HG03460 (cell line): ENCODE measurements at regions not wholly inside any gene's neighbourhood (a gene's known extent, or its start where the extent isn't known, plus 50 kb on each side); places are given as distances from the start of the nearest gene placed in this dataset.
A peak's percentile ranks its signal among the peaks of the same experiment; 100 is the strongest.

Experiments used
- ATAC-seq: cut with Tn5 transposase; IDR thresholded peaks from one replicate; pipeline ENCODE4 v1.9.1; 2021; ENCODE audit not compliant: unreplicated experiment

DNA sequence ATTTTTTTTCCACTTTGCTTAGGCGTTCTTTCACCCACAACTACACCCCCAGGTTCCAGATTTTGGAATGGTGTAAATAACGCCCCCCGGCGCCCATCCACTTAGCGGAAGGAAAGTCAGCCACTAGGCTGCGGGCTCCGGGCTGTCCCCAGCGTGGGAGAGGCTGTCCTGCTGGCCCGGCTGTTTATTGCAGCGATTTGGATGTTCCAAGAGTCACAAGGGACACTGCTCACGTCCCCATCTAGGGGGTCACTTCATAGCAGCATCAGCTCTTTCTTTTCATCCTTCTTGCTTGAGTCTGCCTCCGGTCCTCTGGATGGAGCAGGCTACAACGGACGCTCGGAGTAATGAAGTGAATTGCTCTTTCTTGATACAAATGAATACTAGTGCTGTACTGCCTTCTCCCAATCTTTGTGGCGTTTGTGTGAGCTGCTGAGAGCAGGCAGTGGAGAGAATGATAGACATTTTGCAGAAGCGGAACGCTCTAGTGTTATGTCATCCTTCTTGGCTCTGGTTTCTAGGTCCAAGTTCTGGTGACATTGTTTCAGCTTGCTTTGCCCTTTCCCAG lies 50.7 kb upstream of the PAIP2B start:
- ATAC-seq = no peak

DNA sequence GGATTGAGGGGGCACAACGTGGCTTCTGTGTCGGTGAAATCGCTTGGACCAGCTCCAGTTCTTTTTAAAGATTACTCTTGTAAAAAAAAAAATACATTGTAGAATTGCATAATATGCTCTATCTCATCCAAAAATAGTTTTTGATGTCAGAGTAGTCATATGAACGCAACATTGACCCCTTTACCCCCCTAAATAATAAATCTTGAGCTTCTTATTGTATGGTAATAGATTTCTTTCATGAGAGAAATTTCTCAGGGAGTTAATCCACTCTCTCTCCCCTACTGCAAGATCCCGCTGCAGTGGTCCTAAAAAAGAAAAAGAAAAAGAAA lies 50.2 kb upstream of the PAIP2B start:
- no peak for ATAC-seq

DNA sequence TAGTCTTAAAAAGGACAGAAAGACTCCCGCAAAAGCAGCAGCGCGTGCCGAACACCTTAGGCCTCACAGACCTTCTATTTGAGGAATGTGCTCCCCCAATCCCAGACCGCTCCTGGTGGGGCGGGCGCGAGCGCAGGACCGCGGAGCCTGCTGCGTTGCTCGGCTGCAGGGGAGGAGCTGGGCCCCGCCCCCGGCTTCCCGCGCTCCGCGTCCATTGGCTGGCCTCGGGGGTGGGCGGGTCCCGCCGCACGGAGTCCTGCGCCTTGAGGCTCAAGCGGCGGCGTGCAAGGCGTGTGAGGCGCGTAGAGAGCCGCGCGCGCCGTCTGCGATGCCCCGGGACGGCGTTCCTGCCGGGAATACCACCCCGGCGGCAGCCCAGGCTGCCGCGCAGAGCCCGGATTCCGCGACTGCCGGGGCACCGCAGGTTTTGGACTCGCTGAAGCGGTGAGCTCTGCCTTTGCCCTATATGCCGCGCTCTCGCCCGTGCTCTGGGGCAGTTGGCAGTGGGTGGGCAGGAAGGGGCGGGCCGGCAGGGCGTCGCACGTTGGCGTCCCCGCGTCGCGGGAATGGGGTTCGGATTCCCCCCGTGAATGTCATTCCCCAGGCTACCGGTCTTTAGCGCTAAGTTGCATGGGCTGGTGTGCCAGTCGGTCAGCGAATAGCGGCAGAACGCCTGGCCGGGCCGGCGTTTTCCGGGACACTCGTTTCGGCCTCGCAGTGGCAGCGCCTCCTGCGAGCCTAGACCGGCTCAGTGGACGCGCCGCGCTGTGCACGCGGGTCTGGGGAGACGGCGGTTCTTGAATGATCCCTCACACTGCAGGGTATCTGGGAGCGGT lies 49.6 kb upstream of the PAIP2B start:
- ATAC-seq = peak; percentile 99
